Hepatocyte (in vitro differentiated cells): ENCODE measurements at regions not wholly inside any gene's neighbourhood (a gene's known extent, or its start where the extent isn't known, plus 50 kb on each side); places are given as distances from the start of the nearest gene placed in this dataset.
"Not testable (repeated sequence)": the region's sequence is repeated elsewhere in the genome, so short reads cannot be mapped to it uniquely, and the experiment has no call there.

Experiments used
- DNase-seq: peaks from one replicate; pipeline ENCODE4 v3.0.0-alpha.2; 2016; ENCODE audit warnings: low spot score
- H2AFZ ChIP-seq: fragments of 200-600 bp; sonication (generic); 2 replicates; pipeline ENCODE4 v1.6.0; 2016; ENCODE audit warnings: antibody characterized with exemption, mild to moderate bottlenecking
- H3K27ac ChIP-seq: fragments of 200-600 bp; sonication (generic); 2 replicates; pipeline ENCODE4 v1.5.1; 2016; ENCODE audit warnings: mild to moderate bottlenecking
- H3K27me3 ChIP-seq: fragments of 200-600 bp; sonication (generic); 2 replicates; pipeline ENCODE4 v1.6.1; 2016
- H3K36me3 ChIP-seq: fragments of 200-600 bp; sonication (generic); replicated peaks from 2 replicates; pipeline ENCODE4 v1.5.1; 2016; ENCODE audit warnings: low read depth; ENCODE audit not compliant: insufficient read depth
- H3K4me1 ChIP-seq: fragments of 200-600 bp; sonication (generic); 2 replicates; pipeline ENCODE4 v1.5.1; 2016; ENCODE audit warnings: mild to moderate bottlenecking, moderate library complexity; ENCODE audit not compliant: insufficient read depth
- H3K4me2 ChIP-seq: fragments of 200-600 bp; sonication (generic); 2 replicates; pipeline ENCODE4 v1.6.0; 2016
- H3K4me3 ChIP-seq: fragments of 200-600 bp; sonication (generic); 2 replicates; pipeline ENCODE4 v1.5.1; 2016; ENCODE audit warnings: mild to moderate bottlenecking
- H3K79me2 ChIP-seq: fragments of 200-600 bp; sonication (generic); 2 replicates; pipeline ENCODE4 v1.6.0; 2017; ENCODE audit warnings: mild to moderate bottlenecking
- H3K9me2 ChIP-seq: fragments of 200-600 bp; sonication (generic); replicated peaks from 2 replicates; pipeline ENCODE4 v1.6.0; 2017; ENCODE audit warnings: mild to moderate bottlenecking; ENCODE audit not compliant: insufficient read depth
- H3K9me3 ChIP-seq: fragments of 200-600 bp; sonication (generic); 2 replicates; pipeline ENCODE4 v1.5.1; 2016; ENCODE audit warnings: low read depth, mild to moderate bottlenecking
- H4K20me1 ChIP-seq: fragments of 200-600 bp; sonication (generic); 2 replicates; pipeline ENCODE4 v1.6.0; 2016; ENCODE audit warnings: mild to moderate bottlenecking; ENCODE audit not compliant: insufficient read depth, poor library complexity, severe bottlenecking
- EZH2 ChIP-seq: fragments of 200-600 bp; sonication (generic); IDR thresholded peaks from 2 replicates; pipeline ENCODE4 v1.6.1; 2016; ENCODE audit warnings: antibody characterized with exemption, mild to moderate bottlenecking, borderline replicate concordance
- EZH2phosphoT487 ChIP-seq: fragments of 200-600 bp; sonication (generic); IDR thresholded peaks from one replicate; pipeline ENCODE4 v1.6.1; 2018; ENCODE audit warnings: antibody characterized with exemption, mild to moderate bottlenecking, low read depth, moderate library complexity; ENCODE audit not compliant: unreplicated experiment, severe bottlenecking
- WGBS: methylation state at CpG from one replicate; pipeline ENCODE4 v1.1.6; 2016; ENCODE audit warnings: low lambda C conversion rate; ENCODE audit errors: missing lambda C conversion rate; 5-methylcytosine and 5-hydroxymethylcytosine counted together
- TF ChIP-seq, protein P1 (sequence below): fragments of 200-600 bp; sonication (generic); IDR thresholded peaks from 2 replicates; pipeline ENCODE4 v1.5.1; 2016; ENCODE audit warnings: antibody characterized with exemption, mild to moderate bottlenecking; ENCODE audit not compliant: poor library complexity

DNA sequence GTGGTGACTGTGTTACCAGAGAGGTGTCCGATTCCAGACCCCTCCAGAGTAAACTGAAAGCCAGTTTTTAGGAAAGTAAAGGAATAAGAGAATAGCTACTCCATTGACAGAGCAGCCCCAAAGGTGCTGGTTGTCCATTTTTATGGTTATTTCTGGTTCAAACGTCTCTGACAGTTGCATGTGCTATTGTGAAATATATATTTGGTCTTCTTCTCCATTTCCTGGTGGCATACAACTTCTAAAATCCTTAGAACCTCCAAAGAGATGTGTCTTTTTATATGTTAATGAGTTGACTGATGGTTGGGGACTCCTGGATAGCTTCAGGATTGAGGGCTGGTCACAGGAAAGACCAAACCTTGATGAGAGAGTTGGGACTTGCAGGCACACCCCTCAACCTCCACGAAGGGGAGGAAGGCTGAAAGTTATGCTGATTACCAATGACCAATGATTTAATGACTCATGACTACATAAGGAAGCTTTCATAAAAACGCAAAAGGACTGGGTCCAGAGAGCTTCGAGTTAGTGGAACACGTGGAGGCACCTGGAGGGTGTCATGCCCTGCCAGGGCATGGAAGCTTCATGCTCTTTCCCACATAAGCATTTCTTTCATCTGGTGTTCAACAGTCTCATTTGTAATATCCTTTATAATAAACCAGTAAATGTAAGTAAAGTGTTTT, 100.7 kb downstream of the SLC16A1 start:
- H3K27ac ChIP-seq: no peak overlapping the region
- H4K20me1 ChIP-seq: no peaks in the 10 kb centered on the region
- H3K27me3 ChIP-seq: no peaks in the 10 kb centered on the region
- no peaks in the 10 kb centered on the region for H3K9me3 ChIP-seq
- H3K4me3 ChIP-seq: no peak overlapping the region
- H2AFZ ChIP-seq: no peak overlapping the region
- 76% methylated on average over 6 of the region's 6 CpGs for WGBS
- H3K9me2 ChIP-seq: no peaks in the 10 kb centered on the region
- no peak for TF ChIP-seq EZH2
- no peak for TF ChIP-seq EZH2phosphoT487
- TF ChIP-seq, protein P1, sequence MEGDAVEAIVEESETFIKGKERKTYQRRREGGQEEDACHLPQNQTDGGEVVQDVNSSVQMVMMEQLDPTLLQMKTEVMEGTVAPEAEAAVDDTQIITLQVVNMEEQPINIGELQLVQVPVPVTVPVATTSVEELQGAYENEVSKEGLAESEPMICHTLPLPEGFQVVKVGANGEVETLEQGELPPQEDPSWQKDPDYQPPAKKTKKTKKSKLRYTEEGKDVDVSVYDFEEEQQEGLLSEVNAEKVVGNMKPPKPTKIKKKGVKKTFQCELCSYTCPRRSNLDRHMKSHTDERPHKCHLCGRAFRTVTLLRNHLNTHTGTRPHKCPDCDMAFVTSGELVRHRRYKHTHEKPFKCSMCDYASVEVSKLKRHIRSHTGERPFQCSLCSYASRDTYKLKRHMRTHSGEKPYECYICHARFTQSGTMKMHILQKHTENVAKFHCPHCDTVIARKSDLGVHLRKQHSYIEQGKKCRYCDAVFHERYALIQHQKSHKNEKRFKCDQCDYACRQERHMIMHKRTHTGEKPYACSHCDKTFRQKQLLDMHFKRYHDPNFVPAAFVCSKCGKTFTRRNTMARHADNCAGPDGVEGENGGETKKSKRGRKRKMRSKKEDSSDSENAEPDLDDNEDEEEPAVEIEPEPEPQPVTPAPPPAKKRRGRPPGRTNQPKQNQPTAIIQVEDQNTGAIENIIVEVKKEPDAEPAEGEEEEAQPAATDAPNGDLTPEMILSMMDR: no peak
- H3K4me1 ChIP-seq: no peaks in the 10 kb centered on the region
- H3K36me3 ChIP-seq: no peaks in the 10 kb centered on the region
- no peak for DNase-seq
- H3K79me2 ChIP-seq: no peaks in the 10 kb centered on the region
- no peak overlapping the region for H3K4me2 ChIP-seq

DNA sequence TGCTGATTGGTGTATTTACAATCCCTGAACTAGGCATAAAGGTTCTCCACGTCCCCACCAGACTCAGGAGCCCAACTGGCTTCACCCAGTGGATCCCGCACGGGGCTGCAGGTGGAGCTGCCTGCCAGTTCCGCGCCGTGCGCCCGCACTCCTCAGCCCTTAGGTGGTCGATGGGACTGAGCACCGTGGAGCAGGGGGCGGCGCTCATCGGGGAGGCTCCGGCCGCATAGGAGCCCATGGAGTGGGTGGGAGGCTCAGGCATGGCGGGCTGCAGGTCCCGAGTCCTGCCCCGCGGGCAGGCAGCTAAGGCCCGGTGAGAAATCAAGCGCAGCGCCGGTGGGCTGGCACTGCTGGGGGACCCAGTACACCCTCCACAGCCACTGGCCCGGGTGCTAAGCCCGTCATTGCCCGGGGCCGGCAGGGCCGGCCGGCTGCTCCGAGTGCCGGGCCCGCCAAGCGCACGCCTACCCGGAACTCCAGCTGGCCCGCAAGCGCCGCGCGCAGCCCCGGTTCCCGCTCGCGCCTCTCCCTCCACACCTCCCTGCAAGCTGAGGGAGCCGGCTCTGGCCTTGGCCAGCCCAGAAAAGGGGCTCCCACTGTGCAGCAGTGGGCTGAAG, 101.5 kb downstream of the SLC16A1 start:
- DNase-seq: not testable (repeated sequence)

DNA sequence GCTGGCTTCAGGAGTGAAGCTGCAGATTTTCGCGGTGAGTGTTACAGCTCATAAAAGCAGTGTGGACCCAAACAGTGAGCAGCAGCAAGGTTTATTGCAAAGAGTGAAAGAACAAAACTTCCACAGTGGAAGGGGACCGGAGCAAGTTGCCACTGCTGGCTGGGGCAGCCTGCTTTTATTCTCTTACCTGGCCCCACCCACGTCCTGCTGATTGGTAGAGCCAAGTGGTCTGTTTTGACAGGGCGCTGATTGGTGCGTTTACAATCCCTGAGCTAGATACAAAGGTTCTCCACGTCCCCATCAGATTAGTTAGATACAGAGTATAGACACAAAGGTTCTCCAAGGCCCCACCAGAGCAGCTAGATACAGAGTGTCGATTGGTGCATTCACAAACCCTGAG, 102.1 kb downstream of the SLC16A1 start:
- H3K27ac ChIP-seq, H3K27me3 ChIP-seq, H3K4me2 ChIP-seq, H4K20me1 ChIP-seq, H3K4me1 ChIP-seq, DNase-seq, H3K79me2 ChIP-seq, H3K36me3 ChIP-seq, H2AFZ ChIP-seq, H3K4me3 ChIP-seq, H3K9me2 ChIP-seq, H3K9me3 ChIP-seq: not testable (repeated sequence)
- WGBS: 91% methylated on average over 8 of the region's 8 CpGs

More for the DNA sequence above, 101.5 kb downstream of the SLC16A1 start:
- H3K27me3 ChIP-seq, H3K9me2 ChIP-seq, H3K4me1 ChIP-seq, H3K79me2 ChIP-seq, H3K9me3 ChIP-seq, H3K4me3 ChIP-seq, H3K27ac ChIP-seq, H2AFZ ChIP-seq, H3K4me2 ChIP-seq, H3K36me3 ChIP-seq, H4K20me1 ChIP-seq: not testable (repeated sequence)
- WGBS: 95% methylated on average over 28 of the region's 45 CpGs

DNA sequence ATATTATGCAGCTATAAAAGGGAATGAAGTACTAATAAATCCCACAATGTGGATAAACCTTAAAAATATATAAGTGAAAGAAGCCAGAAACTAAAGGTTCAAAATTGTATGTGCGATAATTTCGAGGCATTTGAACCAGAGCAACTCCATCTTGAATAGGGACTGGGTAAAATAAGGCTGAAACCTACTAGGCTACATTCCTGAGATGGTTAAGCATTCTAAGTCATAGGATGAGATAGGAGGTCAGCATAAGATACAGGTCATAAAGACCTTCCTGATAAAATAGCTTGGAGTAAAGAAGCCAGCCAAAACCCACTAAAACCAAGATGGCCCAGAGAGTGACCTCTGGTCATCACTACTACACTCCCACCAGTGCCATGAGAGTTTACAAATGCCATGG, 103.1 kb downstream of the SLC16A1 start:
- Histone ChIP-seq H3K36me3 (no peaks in the 10 kb centered on the region), H3K9me2 (no peaks in the 10 kb centered on the region), H3K27me3 (no peaks in the 10 kb centered on the region), H3K4me1 (no peaks in the 10 kb centered on the region), H3K27ac (no peak overlapping the region), H3K4me3 (no peak overlapping the region), H3K9me3 (no peaks in the 10 kb centered on the region), H4K20me1 (no peaks in the 10 kb centered on the region), H3K4me2 (no peak overlapping the region), H3K79me2 (no peaks in the 10 kb centered on the region), H2AFZ (no peak overlapping the region)
- TF ChIP-seq EZH2: no peak
- TF ChIP-seq, protein P1: no peak
- TF ChIP-seq EZH2phosphoT487: no peak
- 91% methylated on average over 2 of the region's 2 CpGs for WGBS
- DNase-seq: no peak
